SK-N-SH treated with all-trans-retinoic acid at 6 μM for 48 hours (cell line): ENCODE measurements at regions not wholly inside any gene's neighbourhood (a gene's known extent, or its start where the extent isn't known, plus 50 kb on each side); places are given as distances from the start of the nearest gene placed in this dataset.

Source experiments
- ESRRG ChIP-seq: fragments of 250-450 bp; sonication (Bioruptor Pico); IDR thresholded peaks from 2 replicates; pipeline ENCODE4 v1.6.1; 2021; ENCODE audit warnings: mild to moderate bottlenecking
- PATZ1 ChIP-seq: fragments of 250-450 bp; sonication (Bioruptor Pico); IDR thresholded peaks from 2 replicates; pipeline ENCODE4 v1.8.0; 2020; ENCODE audit warnings: mild to moderate bottlenecking, moderate library complexity, borderline replicate concordance
- ZFP3 ChIP-seq: fragments of 250-450 bp; sonication (Bioruptor Pico); IDR thresholded peaks from 2 replicates; pipeline ENCODE4 v1.5.0; 2020; ENCODE audit warnings: mild to moderate bottlenecking, moderate library complexity
- ZFP30 ChIP-seq: fragments of 450-650 bp; formaldehyde crosslinking; IDR thresholded peaks from 2 replicates; pipeline ENCODE4 v1.5.0; 2022; ENCODE audit warnings: mild to moderate bottlenecking, moderate library complexity
- ZNF70 ChIP-seq: fragments of 450-650 bp; formaldehyde crosslinking; IDR thresholded peaks from 2 replicates; pipeline ENCODE4 v1.5.0; 2020; ENCODE audit warnings: mild to moderate bottlenecking, moderate library complexity

- no peak for TF ChIP-seq ZFP30 (CRISPR knock-in tag)
- TF ChIP-seq PATZ1 = no peak
- no peak for TF ChIP-seq ESRRG (CRISPR knock-in tag)
- TF ChIP-seq ZFP3 (CRISPR knock-in tag) = no peak
- TF ChIP-seq ZNF70 = no peak
Observed at GRCh38 chr9:24708814-24709213, 163.1 kb upstream of the IZUMO3 start.
